ENCODE measurements at regions not wholly inside any gene's neighbourhood (a gene's known extent, or its start where the extent isn't known, plus 50 kb on each side); places are given as distances from the start of the nearest gene placed in this dataset.
"Not testable (repeated sequence)": the region's sequence is repeated elsewhere in the genome, so short reads cannot be mapped to it uniquely, and the experiment has no call there.

- TF ChIP-seq, protein P1, sequence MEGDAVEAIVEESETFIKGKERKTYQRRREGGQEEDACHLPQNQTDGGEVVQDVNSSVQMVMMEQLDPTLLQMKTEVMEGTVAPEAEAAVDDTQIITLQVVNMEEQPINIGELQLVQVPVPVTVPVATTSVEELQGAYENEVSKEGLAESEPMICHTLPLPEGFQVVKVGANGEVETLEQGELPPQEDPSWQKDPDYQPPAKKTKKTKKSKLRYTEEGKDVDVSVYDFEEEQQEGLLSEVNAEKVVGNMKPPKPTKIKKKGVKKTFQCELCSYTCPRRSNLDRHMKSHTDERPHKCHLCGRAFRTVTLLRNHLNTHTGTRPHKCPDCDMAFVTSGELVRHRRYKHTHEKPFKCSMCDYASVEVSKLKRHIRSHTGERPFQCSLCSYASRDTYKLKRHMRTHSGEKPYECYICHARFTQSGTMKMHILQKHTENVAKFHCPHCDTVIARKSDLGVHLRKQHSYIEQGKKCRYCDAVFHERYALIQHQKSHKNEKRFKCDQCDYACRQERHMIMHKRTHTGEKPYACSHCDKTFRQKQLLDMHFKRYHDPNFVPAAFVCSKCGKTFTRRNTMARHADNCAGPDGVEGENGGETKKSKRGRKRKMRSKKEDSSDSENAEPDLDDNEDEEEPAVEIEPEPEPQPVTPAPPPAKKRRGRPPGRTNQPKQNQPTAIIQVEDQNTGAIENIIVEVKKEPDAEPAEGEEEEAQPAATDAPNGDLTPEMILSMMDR (IDR thresholded peaks at IDR 0.05; ENCODE audit: low read depth, low read length), result not testable (repeated sequence)
- not testable (repeated sequence) for TF ChIP-seq POLR2A (IDR thresholded peaks at IDR 0.05; ENCODE audit: extremely low read depth, insufficient read length); MAX (IDR thresholded peaks at IDR 0.05; ENCODE audit: low read depth, low read length)
These were observed 179.0 kb upstream of the ETV3 start for GRCh38 chr1:157317229-157317628.

Data from NB4 (cell line).